ENCODE measurements at regions not wholly inside any gene's neighbourhood (a gene's known extent, or its start where the extent isn't known, plus 50 kb on each side); places are given as distances from the start of the nearest gene placed in this dataset.
"Not testable (repeated sequence)": the region's sequence is repeated elsewhere in the genome, so short reads cannot be mapped to it uniquely, and the experiment has no call there.

GRCh38 chr10:81496626-81497025 lies 378.4 kb upstream of the NRG3 start:
- H3K4me3 Mint-ChIP-seq, result no peak overlapping the region
- CTCF ChIA-PET, result no interaction called here
- H3K27me3 Mint-ChIP-seq, result no peaks in the 10 kb centered on the region
- H3K27ac Mint-ChIP-seq, result no peak overlapping the region
- no peak for DNase-seq
- no peaks in the 10 kb centered on the region for H3K36me3 Mint-ChIP-seq
- peaks cover 6% of the 10 kb centered on the region for H3K9me3 Mint-ChIP-seq
- no peaks in the 10 kb centered on the region for H3K4me1 Mint-ChIP-seq

DNA sequence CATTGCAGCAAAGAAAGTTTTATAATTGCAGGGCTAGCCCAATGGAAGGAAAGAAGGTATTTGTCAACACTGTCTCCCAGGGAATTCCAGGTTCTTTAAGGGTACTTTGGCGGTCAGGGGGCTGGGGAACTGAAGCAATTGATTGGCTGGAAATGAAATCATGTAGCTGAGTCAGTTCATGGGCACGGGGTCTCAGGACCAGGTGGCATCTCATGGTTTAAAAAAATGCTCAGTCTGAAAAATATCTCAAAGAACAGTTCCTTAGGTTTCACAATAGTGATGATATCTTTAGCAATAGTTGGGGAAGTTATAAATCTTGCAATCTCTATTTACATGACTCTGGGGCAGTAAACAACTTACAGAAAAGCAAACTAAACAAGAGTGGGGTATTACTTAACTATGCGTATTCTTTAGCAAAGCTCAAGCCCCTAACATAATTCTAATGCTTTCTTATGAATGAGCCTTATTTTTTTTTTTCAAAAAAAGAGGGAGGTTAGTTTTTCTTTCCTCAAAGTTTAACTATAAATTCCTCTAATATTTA lies 376.9 kb upstream of the NRG3 start:
- Mint-ChIP-seq H3K27me3 (no peaks in the 10 kb centered on the region), H3K4me1 (no peaks in the 10 kb centered on the region), H3K27ac (no peak overlapping the region), H3K9me3 (no peaks in the 10 kb centered on the region), H3K36me3 (no peaks in the 10 kb centered on the region), H3K4me3 (no peak overlapping the region)
- no peak for DNase-seq
- CTCF ChIA-PET, result no interaction called here

GRCh38 chr10:81502677-81503359 lies 372.2 kb upstream of the NRG3 start:
- no peaks in the 10 kb centered on the region for H3K36me3 Mint-ChIP-seq
- no peaks in the 10 kb centered on the region for H3K27me3 Mint-ChIP-seq
- no peak overlapping the region for H3K4me3 Mint-ChIP-seq
- no peaks in the 10 kb centered on the region for H3K4me1 Mint-ChIP-seq
- no peak for DNase-seq
- H3K27ac Mint-ChIP-seq, result no peak overlapping the region
- peaks cover 13% of the 10 kb centered on the region for H3K9me3 Mint-ChIP-seq
- CTCF ChIA-PET, result no interaction called here

- peaks cover 17% of the 10 kb centered on the region for H3K9me3 Mint-ChIP-seq
- CTCF ChIA-PET, result not testable (repeated sequence)
Observed at GRCh38 chr10:81505777-81506176, 369.2 kb upstream of the NRG3 start.

GRCh38 chr10:81514811-81515210 lies 360.2 kb upstream of the NRG3 start:
- DNase-seq, result no peak
- no peaks in the 10 kb centered on the region for H3K27me3 Mint-ChIP-seq
- no peak overlapping the region for H3K27ac Mint-ChIP-seq
- H3K4me1 Mint-ChIP-seq, result no peaks in the 10 kb centered on the region
- peaks cover 5% of the 10 kb centered on the region for H3K9me3 Mint-ChIP-seq
- H3K36me3 Mint-ChIP-seq, result no peaks in the 10 kb centered on the region
- CTCF ChIA-PET, result no interaction called here
- no peak overlapping the region for H3K4me3 Mint-ChIP-seq

More at GRCh38 chr10:81505777-81506176, 369.2 kb upstream of the NRG3 start:
- H3K27me3 Mint-ChIP-seq, H3K4me1 Mint-ChIP-seq, DNase-seq, H3K4me3 Mint-ChIP-seq, H3K36me3 Mint-ChIP-seq, H3K27ac Mint-ChIP-seq: not testable (repeated sequence)

GRCh38 chr10:81520688-81521087 lies 354.3 kb upstream of the NRG3 start:
- H3K36me3 Mint-ChIP-seq, result no peaks in the 10 kb centered on the region
- H3K4me1 Mint-ChIP-seq, result no peaks in the 10 kb centered on the region
- CTCF ChIA-PET, result interaction anchor here (0.5 kb wide), 1 partner anchor 56 kb away, joined by 5 read pairs; no protein-coding TSS in a partner anchor
- H3K4me3 Mint-ChIP-seq, result no peak overlapping the region
- no peaks in the 10 kb centered on the region for H3K27me3 Mint-ChIP-seq
- H3K9me3 Mint-ChIP-seq, result peaks cover 2% of the 10 kb centered on the region
- DNase-seq, result no peak
- H3K27ac Mint-ChIP-seq, result no peak overlapping the region

GRCh38 chr10:81524467-81524866 lies 350.5 kb upstream of the NRG3 start:
- no peak for DNase-seq
- Mint-ChIP-seq H3K9me3 (peaks cover 7% of the 10 kb centered on the region), H3K27me3 (no peaks in the 10 kb centered on the region), H3K27ac (no peak overlapping the region), H3K4me3 (no peak overlapping the region), H3K36me3 (no peaks in the 10 kb centered on the region), H3K4me1 (no peaks in the 10 kb centered on the region)
- CTCF ChIA-PET, result no interaction called here

- Mint-ChIP-seq H3K36me3 (no peaks in the 10 kb centered on the region), H3K27me3 (no peaks in the 10 kb centered on the region), H3K4me1 (no peaks in the 10 kb centered on the region), H3K27ac (no peak overlapping the region), H3K4me3 (no peak overlapping the region), H3K9me3 (peaks cover 8% of the 10 kb centered on the region)
- DNase-seq, result no peak
- CTCF ChIA-PET, result no interaction called here
Observed at GRCh38 chr10:81532403-81532802, 342.6 kb upstream of the NRG3 start.

GRCh38 chr10:81534991-81535390 lies 340.0 kb upstream of the NRG3 start:
- Mint-ChIP-seq H3K27me3 (no peaks in the 10 kb centered on the region), H3K4me3 (no peak overlapping the region), H3K4me1 (no peaks in the 10 kb centered on the region), H3K9me3 (peaks cover 6% of the 10 kb centered on the region), H3K27ac (no peak overlapping the region), H3K36me3 (no peaks in the 10 kb centered on the region)
- CTCF ChIA-PET, result no interaction called here
- no peak for DNase-seq

GRCh38 chr10:81541517-81541916 lies 333.5 kb upstream of the NRG3 start:
- H3K27ac Mint-ChIP-seq, result no peak overlapping the region
- no peaks in the 10 kb centered on the region for H3K4me1 Mint-ChIP-seq
- no peaks in the 10 kb centered on the region for H3K36me3 Mint-ChIP-seq
- H3K9me3 Mint-ChIP-seq, result peaks cover 5% of the 10 kb centered on the region
- H3K4me3 Mint-ChIP-seq, result no peak overlapping the region
- DNase-seq, result no peak
- H3K27me3 Mint-ChIP-seq, result no peaks in the 10 kb centered on the region
- CTCF ChIA-PET, result no interaction called here

DNA sequence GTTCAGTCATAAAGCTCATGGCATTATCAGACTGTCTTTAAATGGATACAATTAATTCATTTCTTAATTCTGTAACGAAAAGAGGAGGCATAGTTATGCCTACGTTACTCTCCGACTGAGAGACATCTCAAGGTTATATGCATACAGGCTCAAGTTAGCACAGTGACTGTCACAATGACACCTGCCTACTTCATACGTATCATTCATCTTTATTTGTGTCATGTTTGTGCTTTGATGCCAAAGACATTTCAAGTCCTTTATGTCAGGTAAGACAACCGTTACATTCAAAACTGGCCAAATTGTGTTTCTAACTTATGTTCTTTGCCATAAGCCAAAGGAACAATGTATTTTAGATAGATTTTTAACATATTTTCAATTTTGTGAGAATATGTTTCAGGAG lies 328.8 kb upstream of the NRG3 start:
- H3K36me3 Mint-ChIP-seq, result no peaks in the 10 kb centered on the region
- peaks cover 4% of the 10 kb centered on the region for H3K9me3 Mint-ChIP-seq
- no peak for DNase-seq
- H3K27me3 Mint-ChIP-seq, result no peaks in the 10 kb centered on the region
- no peaks in the 10 kb centered on the region for H3K4me1 Mint-ChIP-seq
- no peak overlapping the region for H3K27ac Mint-ChIP-seq
- H3K4me3 Mint-ChIP-seq, result no peak overlapping the region
- CTCF ChIA-PET, result no interaction called here

- CTCF ChIA-PET, result no interaction called here
- H3K36me3 Mint-ChIP-seq, result no peaks in the 10 kb centered on the region
- H3K4me3 Mint-ChIP-seq, result no peak overlapping the region
- H3K4me1 Mint-ChIP-seq, result no peaks in the 10 kb centered on the region
- H3K9me3 Mint-ChIP-seq, result peaks cover 7% of the 10 kb centered on the region
- no peak for DNase-seq
- H3K27me3 Mint-ChIP-seq, result no peaks in the 10 kb centered on the region
- no peak overlapping the region for H3K27ac Mint-ChIP-seq
Observed at GRCh38 chr10:81548160-81548559, 326.8 kb upstream of the NRG3 start.

DNA sequence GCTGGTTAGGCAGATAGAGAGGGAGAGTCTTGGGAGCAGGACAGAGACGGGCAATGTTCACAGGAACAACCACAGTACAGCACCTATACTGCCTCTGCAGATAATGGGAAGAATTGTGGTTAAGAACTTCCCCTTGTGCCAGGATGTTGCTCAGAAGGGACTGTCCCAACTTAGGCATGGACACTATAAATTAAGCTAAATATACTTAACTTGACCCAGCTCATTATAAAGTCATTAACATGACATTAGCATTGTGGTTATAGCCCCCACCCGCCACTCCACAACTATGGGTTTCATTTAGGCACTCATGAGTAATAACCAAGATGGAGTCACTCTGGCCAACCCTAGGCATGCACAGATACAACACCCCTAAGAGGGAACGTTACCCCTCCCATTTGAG lies 310.9 kb upstream of the NRG3 start:
- Mint-ChIP-seq H3K27me3 (no peaks in the 10 kb centered on the region), H3K9me3 (peaks cover 5% of the 10 kb centered on the region), H3K4me3 (no peak overlapping the region), H3K4me1 (no peaks in the 10 kb centered on the region), H3K36me3 (no peaks in the 10 kb centered on the region), H3K27ac (no peak overlapping the region)
- CTCF ChIA-PET, result no interaction called here
- DNase-seq, result no peak

DNA sequence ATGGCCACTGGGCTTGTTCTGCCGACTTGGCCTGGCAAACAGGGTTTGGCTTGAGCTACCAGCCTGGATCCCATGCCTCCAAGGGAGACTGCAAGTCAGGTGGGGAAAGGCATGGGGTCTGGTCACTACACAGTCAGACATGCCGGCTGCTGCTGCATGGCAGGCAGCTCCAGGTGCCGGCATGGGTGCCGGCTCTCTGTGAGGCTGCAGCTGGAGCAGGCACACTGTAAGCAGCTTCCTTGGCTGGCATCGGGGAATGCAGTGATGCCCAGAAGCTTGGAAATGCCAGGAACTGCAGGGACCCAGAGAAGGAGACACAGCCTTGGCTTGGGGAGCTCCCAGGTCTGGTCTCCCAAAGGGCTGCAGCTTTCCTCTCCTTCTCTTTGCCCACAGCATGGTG lies 305.5 kb upstream of the NRG3 start:
- no peak overlapping the region for H3K27ac Mint-ChIP-seq
- no peak overlapping the region for H3K4me3 Mint-ChIP-seq
- H3K36me3 Mint-ChIP-seq, result no peaks in the 10 kb centered on the region
- peaks cover 6% of the 10 kb centered on the region for H3K9me3 Mint-ChIP-seq
- no peak for DNase-seq
- H3K27me3 Mint-ChIP-seq, result no peaks in the 10 kb centered on the region
- H3K4me1 Mint-ChIP-seq, result no peaks in the 10 kb centered on the region
- CTCF ChIA-PET, result no interaction called here

DNA sequence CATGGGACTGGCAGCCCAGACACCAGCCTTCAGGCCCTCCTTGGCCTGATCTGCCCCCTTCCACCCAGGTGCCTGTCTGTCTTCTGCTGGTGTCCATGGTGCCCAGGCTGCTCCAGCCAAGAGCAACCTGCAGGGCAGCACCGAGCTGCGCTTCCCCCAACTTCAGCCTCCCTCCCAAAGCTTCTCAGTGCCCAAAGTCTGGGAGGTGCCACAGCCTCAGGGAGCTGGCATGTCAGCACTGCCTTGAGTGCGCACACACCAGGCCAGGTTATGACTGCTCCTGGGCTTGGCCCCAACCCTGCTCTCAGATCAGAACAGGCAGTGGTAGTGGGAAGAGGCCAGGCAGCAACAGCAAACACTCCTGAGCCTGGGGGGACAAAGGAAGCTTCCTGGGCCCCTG lies 304.6 kb upstream of the NRG3 start:
- no peak overlapping the region for H3K27ac Mint-ChIP-seq
- no peak for DNase-seq
- no peak overlapping the region for H3K4me3 Mint-ChIP-seq
- H3K4me1 Mint-ChIP-seq, result no peaks in the 10 kb centered on the region
- no peaks in the 10 kb centered on the region for H3K36me3 Mint-ChIP-seq
- CTCF ChIA-PET, result no interaction called here
- H3K27me3 Mint-ChIP-seq, result no peaks in the 10 kb centered on the region
- H3K9me3 Mint-ChIP-seq, result peaks cover 6% of the 10 kb centered on the region

Measured in activated naive CD4-positive, alpha-beta T cell treated with anti-CD3 and anti-CD28 coated beads, Interleukin-2, amount 10 ng/mL, durations not matched to agents 7 days and 5 days (primary cell).